ENCODE measurements at regions not wholly inside any gene's neighbourhood (a gene's known extent, or its start where the extent isn't known, plus 50 kb on each side); places are given as distances from the start of the nearest gene placed in this dataset.

DNA sequence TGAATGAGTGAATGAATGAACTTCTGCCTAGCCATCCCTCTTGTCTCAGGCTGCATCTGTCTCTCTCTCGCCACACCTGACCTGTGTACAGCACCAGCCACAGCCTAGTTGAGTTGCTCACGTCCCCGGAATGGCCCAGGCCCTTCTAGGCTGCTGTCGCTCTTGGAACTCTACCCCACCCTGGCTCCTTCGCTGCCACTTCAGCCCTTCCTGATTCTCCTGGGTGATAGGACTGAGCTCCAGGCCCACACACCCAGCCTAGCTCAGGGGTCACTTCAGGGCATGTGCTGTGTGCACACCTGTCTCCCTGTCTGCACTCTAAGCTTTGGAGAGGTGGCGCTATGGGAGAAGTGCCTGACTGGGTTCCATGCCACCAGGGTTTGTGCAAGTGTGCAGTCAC lies 236.6 kb downstream of the GLI2 start (continued):
- TF ChIP-seq, protein P1, sequence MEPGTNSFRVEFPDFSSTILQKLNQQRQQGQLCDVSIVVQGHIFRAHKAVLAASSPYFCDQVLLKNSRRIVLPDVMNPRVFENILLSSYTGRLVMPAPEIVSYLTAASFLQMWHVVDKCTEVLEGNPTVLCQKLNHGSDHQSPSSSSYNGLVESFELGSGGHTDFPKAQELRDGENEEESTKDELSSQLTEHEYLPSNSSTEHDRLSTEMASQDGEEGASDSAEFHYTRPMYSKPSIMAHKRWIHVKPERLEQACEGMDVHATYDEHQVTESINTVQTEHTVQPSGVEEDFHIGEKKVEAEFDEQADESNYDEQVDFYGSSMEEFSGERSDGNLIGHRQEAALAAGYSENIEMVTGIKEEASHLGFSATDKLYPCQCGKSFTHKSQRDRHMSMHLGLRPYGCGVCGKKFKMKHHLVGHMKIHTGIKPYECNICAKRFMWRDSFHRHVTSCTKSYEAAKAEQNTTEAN (CRISPR knock-in tag; IDR thresholded peaks at IDR 0.05) = no peak
- TF ChIP-seq, protein P2, sequence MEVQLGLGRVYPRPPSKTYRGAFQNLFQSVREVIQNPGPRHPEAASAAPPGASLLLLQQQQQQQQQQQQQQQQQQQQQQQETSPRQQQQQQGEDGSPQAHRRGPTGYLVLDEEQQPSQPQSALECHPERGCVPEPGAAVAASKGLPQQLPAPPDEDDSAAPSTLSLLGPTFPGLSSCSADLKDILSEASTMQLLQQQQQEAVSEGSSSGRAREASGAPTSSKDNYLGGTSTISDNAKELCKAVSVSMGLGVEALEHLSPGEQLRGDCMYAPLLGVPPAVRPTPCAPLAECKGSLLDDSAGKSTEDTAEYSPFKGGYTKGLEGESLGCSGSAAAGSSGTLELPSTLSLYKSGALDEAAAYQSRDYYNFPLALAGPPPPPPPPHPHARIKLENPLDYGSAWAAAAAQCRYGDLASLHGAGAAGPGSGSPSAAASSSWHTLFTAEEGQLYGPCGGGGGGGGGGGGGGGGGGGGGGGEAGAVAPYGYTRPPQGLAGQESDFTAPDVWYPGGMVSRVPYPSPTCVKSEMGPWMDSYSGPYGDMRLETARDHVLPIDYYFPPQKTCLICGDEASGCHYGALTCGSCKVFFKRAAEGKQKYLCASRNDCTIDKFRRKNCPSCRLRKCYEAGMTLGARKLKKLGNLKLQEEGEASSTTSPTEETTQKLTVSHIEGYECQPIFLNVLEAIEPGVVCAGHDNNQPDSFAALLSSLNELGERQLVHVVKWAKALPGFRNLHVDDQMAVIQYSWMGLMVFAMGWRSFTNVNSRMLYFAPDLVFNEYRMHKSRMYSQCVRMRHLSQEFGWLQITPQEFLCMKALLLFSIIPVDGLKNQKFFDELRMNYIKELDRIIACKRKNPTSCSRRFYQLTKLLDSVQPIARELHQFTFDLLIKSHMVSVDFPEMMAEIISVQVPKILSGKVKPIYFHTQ (CRISPR knock-in tag; IDR thresholded peaks at IDR 0.05) = no peak
- TF ChIP-seq ZNF423 (CRISPR knock-in tag; IDR thresholded peaks at IDR 0.05) = no peak

DNA sequence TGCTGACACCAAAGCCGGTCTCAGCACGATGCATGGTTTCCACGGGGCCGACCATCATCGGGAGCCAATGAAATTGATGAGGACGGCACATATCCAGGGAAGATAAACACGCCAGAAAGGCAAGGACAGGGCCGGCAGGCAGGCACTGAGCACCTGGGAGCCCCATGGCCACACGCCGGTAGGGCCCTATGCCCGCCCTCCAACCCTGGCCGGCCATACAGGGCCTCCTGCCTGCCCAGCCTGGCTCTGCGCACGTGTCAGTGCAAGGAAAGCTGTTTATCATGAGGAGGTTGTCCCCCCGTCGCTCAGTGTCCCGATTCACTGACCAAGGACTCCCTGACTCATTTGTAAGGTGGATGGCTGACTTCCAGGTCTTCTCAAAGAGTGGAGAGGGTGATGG lies 237.5 kb downstream of the GLI2 start:
- ChIA-PET CTCF (interaction anchor here (0.6 to 0.9 kb wide), 2 partner anchors 140 to 145 kb away, joined by 3 read pairs; no protein-coding TSS in a partner anchor), POLR2A (no interaction called here)
- peaks cover 50% of the 10 kb centered on the region for H3K36me3 Mint-ChIP-seq
- ATAC-seq (no peak), DNase-seq (ENCODE audit: low spot score) (no peak)
- peaks cover 4% of the 10 kb centered on the region for H3K4me1 Mint-ChIP-seq
- H3K4me3 Mint-ChIP-seq = no peak overlapping the region
- no peaks in the 10 kb centered on the region for H3K9me3 Mint-ChIP-seq
- no peaks in the 10 kb centered on the region for H3K27me3 Mint-ChIP-seq (ENCODE audit: low read depth)
- no peak overlapping the region for H3K27ac Mint-ChIP-seq
- TF ChIP-seq ESRRA (CRISPR knock-in tag; IDR thresholded peaks at IDR 0.05; ENCODE audit: borderline replicate concordance) = no peak
- TF ChIP-seq ATF1 (CRISPR knock-in tag; IDR thresholded peaks at IDR 0.05) = no peak
- TF ChIP-seq CREB1 (CRISPR knock-in tag; IDR thresholded peaks at IDR 0.05) = no peak
- TF ChIP-seq, protein P3, sequence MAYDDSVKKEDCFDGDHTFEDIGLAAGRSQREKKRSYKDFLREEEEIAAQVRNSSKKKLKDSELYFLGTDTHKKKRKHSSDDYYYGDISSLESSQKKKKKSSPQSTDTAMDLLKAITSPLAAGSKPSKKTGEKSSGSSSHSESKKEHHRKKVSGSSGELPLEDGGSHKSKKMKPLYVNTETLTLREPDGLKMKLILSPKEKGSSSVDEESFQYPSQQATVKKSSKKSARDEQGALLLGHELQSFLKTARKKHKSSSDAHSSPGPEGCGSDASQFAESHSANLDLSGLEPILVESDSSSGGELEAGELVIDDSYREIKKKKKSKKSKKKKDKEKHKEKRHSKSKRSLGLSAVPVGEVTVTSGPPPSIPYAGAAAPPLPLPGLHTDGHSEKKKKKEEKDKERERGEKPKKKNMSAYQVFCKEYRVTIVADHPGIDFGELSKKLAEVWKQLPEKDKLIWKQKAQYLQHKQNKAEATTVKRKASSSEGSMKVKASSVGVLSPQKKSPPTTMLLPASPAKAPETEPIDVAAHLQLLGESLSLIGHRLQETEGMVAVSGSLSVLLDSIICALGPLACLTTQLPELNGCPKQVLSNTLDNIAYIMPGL (CRISPR knock-in tag; IDR thresholded peaks at IDR 0.05) = no peak
- no peak for TF ChIP-seq ZNF138 (CRISPR knock-in tag; conservative IDR thresholded peaks at IDR 0.05)
- TF ChIP-seq, protein P4, sequence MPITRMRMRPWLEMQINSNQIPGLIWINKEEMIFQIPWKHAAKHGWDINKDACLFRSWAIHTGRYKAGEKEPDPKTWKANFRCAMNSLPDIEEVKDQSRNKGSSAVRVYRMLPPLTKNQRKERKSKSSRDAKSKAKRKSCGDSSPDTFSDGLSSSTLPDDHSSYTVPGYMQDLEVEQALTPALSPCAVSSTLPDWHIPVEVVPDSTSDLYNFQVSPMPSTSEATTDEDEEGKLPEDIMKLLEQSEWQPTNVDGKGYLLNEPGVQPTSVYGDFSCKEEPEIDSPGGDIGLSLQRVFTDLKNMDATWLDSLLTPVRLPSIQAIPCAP (CRISPR knock-in tag; IDR thresholded peaks at IDR 0.05) = no peak
- TF ChIP-seq GRHL2 (CRISPR knock-in tag; IDR thresholded peaks at IDR 0.05; ENCODE audit: insufficient replicate concordance, severe bottlenecking) = no peak
- no peak for TF ChIP-seq TEAD4 (CRISPR knock-in tag; IDR thresholded peaks at IDR 0.05)
- no peak for TF ChIP-seq ZNF671 (CRISPR knock-in tag; IDR thresholded peaks at IDR 0.05)
- TF ChIP-seq, protein P5, sequence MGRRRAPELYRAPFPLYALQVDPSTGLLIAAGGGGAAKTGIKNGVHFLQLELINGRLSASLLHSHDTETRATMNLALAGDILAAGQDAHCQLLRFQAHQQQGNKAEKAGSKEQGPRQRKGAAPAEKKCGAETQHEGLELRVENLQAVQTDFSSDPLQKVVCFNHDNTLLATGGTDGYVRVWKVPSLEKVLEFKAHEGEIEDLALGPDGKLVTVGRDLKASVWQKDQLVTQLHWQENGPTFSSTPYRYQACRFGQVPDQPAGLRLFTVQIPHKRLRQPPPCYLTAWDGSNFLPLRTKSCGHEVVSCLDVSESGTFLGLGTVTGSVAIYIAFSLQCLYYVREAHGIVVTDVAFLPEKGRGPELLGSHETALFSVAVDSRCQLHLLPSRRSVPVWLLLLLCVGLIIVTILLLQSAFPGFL (CRISPR knock-in tag; IDR thresholded peaks at IDR 0.05; ENCODE audit: borderline replicate concordance) = no peak
- no peak for TF ChIP-seq GTF2I (CRISPR knock-in tag; conservative IDR thresholded peaks at IDR 0.05)
- no peak for TF ChIP-seq TP53 (CRISPR knock-in tag; IDR thresholded peaks at IDR 0.05)
- TF ChIP-seq, protein P6, sequence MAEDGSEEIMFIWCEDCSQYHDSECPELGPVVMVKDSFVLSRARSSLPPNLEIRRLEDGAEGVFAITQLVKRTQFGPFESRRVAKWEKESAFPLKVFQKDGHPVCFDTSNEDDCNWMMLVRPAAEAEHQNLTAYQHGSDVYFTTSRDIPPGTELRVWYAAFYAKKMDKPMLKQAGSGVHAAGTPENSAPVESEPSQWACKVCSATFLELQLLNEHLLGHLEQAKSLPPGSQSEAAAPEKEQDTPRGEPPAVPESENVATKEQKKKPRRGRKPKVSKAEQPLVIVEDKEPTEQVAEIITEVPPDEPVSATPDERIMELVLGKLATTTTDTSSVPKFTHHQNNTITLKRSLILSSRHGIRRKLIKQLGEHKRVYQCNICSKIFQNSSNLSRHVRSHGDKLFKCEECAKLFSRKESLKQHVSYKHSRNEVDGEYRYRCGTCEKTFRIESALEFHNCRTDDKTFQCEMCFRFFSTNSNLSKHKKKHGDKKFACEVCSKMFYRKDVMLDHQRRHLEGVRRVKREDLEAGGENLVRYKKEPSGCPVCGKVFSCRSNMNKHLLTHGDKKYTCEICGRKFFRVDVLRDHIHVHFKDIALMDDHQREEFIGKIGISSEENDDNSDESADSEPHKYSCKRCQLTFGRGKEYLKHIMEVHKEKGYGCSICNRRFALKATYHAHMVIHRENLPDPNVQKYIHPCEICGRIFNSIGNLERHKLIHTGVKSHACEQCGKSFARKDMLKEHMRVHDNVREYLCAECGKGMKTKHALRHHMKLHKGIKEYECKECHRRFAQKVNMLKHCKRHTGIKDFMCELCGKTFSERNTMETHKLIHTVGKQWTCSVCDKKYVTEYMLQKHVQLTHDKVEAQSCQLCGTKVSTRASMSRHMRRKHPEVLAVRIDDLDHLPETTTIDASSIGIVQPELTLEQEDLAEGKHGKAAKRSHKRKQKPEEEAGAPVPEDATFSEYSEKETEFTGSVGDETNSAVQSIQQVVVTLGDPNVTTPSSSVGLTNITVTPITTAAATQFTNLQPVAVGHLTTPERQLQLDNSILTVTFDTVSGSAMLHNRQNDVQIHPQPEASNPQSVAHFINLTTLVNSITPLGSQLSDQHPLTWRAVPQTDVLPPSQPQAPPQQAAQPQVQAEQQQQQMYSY (CRISPR knock-in tag; IDR thresholded peaks at IDR 0.05) = no peak
- TF ChIP-seq NR3C1 (CRISPR knock-in tag; conservative IDR thresholded peaks at IDR 0.05; ENCODE audit: low read depth) = no peak
- TF ChIP-seq, protein P7, sequence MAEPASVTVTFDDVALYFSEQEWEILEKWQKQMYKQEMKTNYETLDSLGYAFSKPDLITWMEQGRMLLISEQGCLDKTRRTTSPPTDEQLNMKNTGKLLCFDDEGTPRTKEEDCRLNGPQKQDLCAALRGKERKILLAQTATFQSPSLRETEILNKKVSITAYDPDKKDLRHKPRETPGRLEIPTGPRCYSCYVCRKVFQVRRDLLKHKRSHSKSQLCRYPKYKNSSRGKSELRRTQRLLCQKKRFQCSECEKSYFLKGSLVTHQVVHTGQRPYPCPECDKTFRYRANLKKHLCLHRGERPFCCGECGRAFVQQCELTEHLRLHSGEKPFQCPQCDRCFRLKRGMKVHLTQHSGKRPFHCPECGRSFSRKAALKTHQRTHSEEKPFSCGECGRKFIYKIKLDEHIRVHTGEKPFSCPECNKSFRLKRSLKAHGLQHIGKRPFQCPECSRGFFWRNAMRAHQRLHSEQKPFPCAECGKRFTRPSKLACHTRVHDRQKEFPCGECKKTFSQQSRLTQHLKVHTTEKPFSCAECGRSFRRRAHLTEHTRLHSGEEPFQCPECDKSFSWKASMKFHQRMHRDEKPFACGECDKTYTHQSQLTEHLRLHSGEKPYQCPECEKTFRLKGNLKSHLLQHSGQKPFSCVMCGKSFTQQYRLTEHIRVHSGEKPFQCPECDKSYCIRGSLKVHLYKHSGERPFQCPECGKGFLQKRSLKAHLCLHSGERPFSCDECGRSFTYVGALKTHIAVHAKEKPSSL (CRISPR knock-in tag; conservative IDR thresholded peaks at IDR 0.05) = no peak
- TF ChIP-seq ZNF317 (CRISPR knock-in tag; IDR thresholded peaks at IDR 0.05; ENCODE audit: borderline replicate concordance, low read depth) = no peak
- TF ChIP-seq, protein P8, sequence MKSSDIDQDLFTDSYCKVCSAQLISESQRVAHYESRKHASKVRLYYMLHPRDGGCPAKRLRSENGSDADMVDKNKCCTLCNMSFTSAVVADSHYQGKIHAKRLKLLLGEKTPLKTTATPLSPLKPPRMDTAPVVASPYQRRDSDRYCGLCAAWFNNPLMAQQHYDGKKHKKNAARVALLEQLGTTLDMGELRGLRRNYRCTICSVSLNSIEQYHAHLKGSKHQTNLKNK (CRISPR knock-in tag; IDR thresholded peaks at IDR 0.05) = no peak
